Hematopoietic multipotent progenitor cell treated with erythropoietin and hydrocortisone succinate and interleukin-3 and kit ligand, for 4 days (in vitro differentiated cells): ENCODE measurements at regions not wholly inside any gene's neighbourhood (a gene's known extent, or its start where the extent isn't known, plus 50 kb on each side); places are given as distances from the start of the nearest gene placed in this dataset.
"Not testable (repeated sequence)": the region's sequence is repeated elsewhere in the genome, so short reads cannot be mapped to it uniquely, and the experiment has no call there.

Experiments used
- DNase-seq: peaks from one replicate; pipeline ENCODE4 v3.0.0-alpha.2; 2015

GRCh38 chr2:226467633-226468032, 332.0 kb downstream of the IRS1 start:
- no peak for DNase-seq

GRCh38 chr2:226467221-226467620, 332.4 kb downstream of the IRS1 start:
- no peak for DNase-seq

GRCh38 chr2:226466589-226466988, 333.0 kb downstream of the IRS1 start:
- DNase-seq, result no peak

- DNase-seq, result no peak
These were observed 333.5 kb downstream of the IRS1 start for GRCh38 chr2:226466124-226466523.

GRCh38 chr2:226464380-226464779, 335.2 kb downstream of the IRS1 start:
- no peak for DNase-seq

GRCh38 chr2:226463154-226463553, 336.5 kb downstream of the IRS1 start:
- no peak for DNase-seq

GRCh38 chr2:226461981-226462380, 337.6 kb downstream of the IRS1 start:
- DNase-seq, result no peak

GRCh38 chr2:226456144-226456543, 343.5 kb downstream of the IRS1 start:
- DNase-seq, result not testable (repeated sequence)

GRCh38 chr2:226452768-226453167, 346.9 kb downstream of the IRS1 start:
- no peak for DNase-seq

GRCh38 chr2:226451486-226451885, 348.1 kb downstream of the IRS1 start:
- DNase-seq, result no peak

- DNase-seq, result no peak
These were observed 349.5 kb downstream of the IRS1 start for GRCh38 chr2:226450141-226450540.

- no peak for DNase-seq
These were observed 352.0 kb downstream of the IRS1 start for GRCh38 chr2:226447338-226448300.

GRCh38 chr2:226446406-226447001, 353.1 kb downstream of the IRS1 start:
- no peak for DNase-seq

GRCh38 chr2:226445216-226445861, 354.3 kb downstream of the IRS1 start:
- no peak for DNase-seq

GRCh38 chr2:226443112-226443511, 356.5 kb downstream of the IRS1 start:
- no peak for DNase-seq

GRCh38 chr2:226440127-226440918, 359.3 kb downstream of the IRS1 start:
- no peak for DNase-seq

GRCh38 chr2:226439337-226439736, 360.3 kb downstream of the IRS1 start:
- DNase-seq, result peak; percentile 37

GRCh38 chr2:226435146-226435545, 364.5 kb downstream of the IRS1 start:
- no peak for DNase-seq

GRCh38 chr2:226434702-226435101, 364.9 kb downstream of the IRS1 start:
- DNase-seq, result no peak

GRCh38 chr2:226431288-226431948, 368.2 kb downstream of the IRS1 start:
- DNase-seq, result no peak

- DNase-seq, result no peak
These were observed 370.1 kb downstream of the IRS1 start for GRCh38 chr2:226429476-226429875.
